ENCODE measurements at regions not wholly inside any gene's neighbourhood (a gene's known extent, or its start where the extent isn't known, plus 50 kb on each side); places are given as distances from the start of the nearest gene placed in this dataset.

- TF ChIP-seq CTCF (IDR thresholded peaks at IDR 0.05; ENCODE audit: low read depth, low read length) (no peak), POLR2A (IDR thresholded peaks at IDR 0.05; ENCODE audit: extremely low read depth, insufficient read length) (no peak), MYC (IDR thresholded peaks at IDR 0.05; ENCODE audit: low read depth, low read length) (no peak), MAX (IDR thresholded peaks at IDR 0.05; ENCODE audit: low read depth, low read length) (no peak)
Measured at GRCh38 chr5:111848476-111848875, 91.5 kb upstream of the NREP start.
